HEK293T (cell line): ENCODE measurements at regions not wholly inside any gene's neighbourhood (a gene's known extent, or its start where the extent isn't known, plus 50 kb on each side); places are given as distances from the start of the nearest gene placed in this dataset.
A peak's percentile ranks its signal among the peaks of the same experiment; 100 is the strongest.

Experiments used
- CTCF ChIA-PET: fragments of 350-600 bp; formaldehyde crosslinking; extraction: SDS; loops from one replicate; lab custom pipeline; 2021; ENCODE audit warnings: antibody characterized with exemption, inconsistent platforms; lab: Yijun Ruan, JAX
- POLR2A ChIA-PET: fragments of 350-600 bp; formaldehyde crosslinking; extraction: SDS; loops from one replicate; lab custom pipeline; 2020; ENCODE audit warnings: antibody characterized with exemption, inconsistent platforms; lab: Yijun Ruan, JAX
- DNase-seq: peaks from one replicate; pipeline ENCODE4 v3.0.0; 2012; ENCODE audit warnings: mixed read lengths; ENCODE audit errors: extremely low spot score
- ARNT ChIP-seq: fragments of 450-650 bp; IDR thresholded peaks from 2 replicates; pipeline ENCODE4 v1.6.1; 2017; ENCODE audit warnings: mild to moderate bottlenecking
- BHLHE40 ChIP-seq: fragments of 450-650 bp; IDR thresholded peaks from 2 replicates; pipeline ENCODE4 v1.6.1; 2016; ENCODE audit warnings: mild to moderate bottlenecking, moderate library complexity, borderline replicate concordance
- CTBP1 ChIP-seq: fragments of 450-650 bp; IDR thresholded peaks from 2 replicates; pipeline ENCODE4 v1.6.1; 2016; ENCODE audit warnings: borderline replicate concordance
- ELF4 ChIP-seq: fragments of 450-650 bp; IDR thresholded peaks from 2 replicates; pipeline ENCODE4 v1.6.1; 2017; ENCODE audit warnings: antibody characterized with exemption
- FOXA1 ChIP-seq: fragments of 450-650 bp; IDR thresholded peaks from 2 replicates; pipeline ENCODE4 v1.6.1; 2016; ENCODE audit warnings: mild to moderate bottlenecking
- FOXK2 ChIP-seq: fragments of 450-650 bp; IDR thresholded peaks from 2 replicates; pipeline ENCODE4 v1.6.1; 2016; ENCODE audit warnings: mild to moderate bottlenecking
- FOXM1 ChIP-seq: fragments of 450-650 bp; IDR thresholded peaks from 2 replicates; pipeline ENCODE4 v1.6.1; 2017; ENCODE audit warnings: mild to moderate bottlenecking, borderline replicate concordance
- HDGF ChIP-seq: fragments of 450-650 bp; IDR thresholded peaks from 2 replicates; pipeline ENCODE4 v1.6.1; 2017; ENCODE audit warnings: antibody characterized with exemption, borderline replicate concordance
- L3MBTL2 ChIP-seq: fragments of 450-650 bp; conservative IDR thresholded peaks from 2 replicates; pipeline ENCODE4 v1.6.1; 2016; ENCODE audit warnings: mild to moderate bottlenecking
- LEF1 ChIP-seq: fragments of 450-650 bp; IDR thresholded peaks from 2 replicates; pipeline ENCODE4 v1.6.1; 2017; ENCODE audit warnings: mild to moderate bottlenecking, borderline replicate concordance
- NFRKB ChIP-seq: fragments of 450-650 bp; IDR thresholded peaks from 2 replicates; pipeline ENCODE4 v1.6.1; 2016; ENCODE audit warnings: mild to moderate bottlenecking, moderate library complexity
- PKNOX1 ChIP-seq: fragments of 450-650 bp; IDR thresholded peaks from 2 replicates; pipeline ENCODE4 v1.6.1; 2016
- SP1 ChIP-seq: fragments of 450-650 bp; IDR thresholded peaks from 2 replicates; pipeline ENCODE4 v1.6.1; 2017
- SUZ12 ChIP-seq: fragments of 450-650 bp; IDR thresholded peaks from 2 replicates; pipeline ENCODE4 v1.6.1; 2016; ENCODE audit warnings: mild to moderate bottlenecking
- TARDBP ChIP-seq: fragments of 450-650 bp; IDR thresholded peaks from 2 replicates; pipeline ENCODE4 v1.6.1; 2016
- ZNF384 ChIP-seq: fragments of 450-650 bp; IDR thresholded peaks from 2 replicates; pipeline ENCODE4 v1.6.1; 2016

GRCh38 chr9:105059252-105059651 is 131.3 kb upstream of the ABCA1 start:
- TF ChIP-seq LEF1 (no peak), SUZ12 (no peak), SP1 (no peak), ARNT (no peak), L3MBTL2 (no peak)
- no peak for DNase-seq
- ChIA-PET POLR2A (no interaction called here), CTCF (no interaction called here)

- POLR2A ChIA-PET = no interaction called here
- CTCF ChIA-PET = no interaction called here
- DNase-seq = no peak
- TF ChIP-seq ELF4 = no peak
- no peak for TF ChIP-seq FOXK2
- no peak for TF ChIP-seq FOXM1
- no peak for TF ChIP-seq LEF1
- no peak for TF ChIP-seq FOXA1
- no peak for TF ChIP-seq NFRKB
- no peak for TF ChIP-seq ZNF384
- no peak for TF ChIP-seq BHLHE40
- no peak for TF ChIP-seq L3MBTL2
- TF ChIP-seq SP1 = no peak
- no peak for TF ChIP-seq SUZ12
- no peak for TF ChIP-seq TARDBP
- TF ChIP-seq CTBP1 = no peak
- no peak for TF ChIP-seq HDGF
- no peak for TF ChIP-seq ARNT
- TF ChIP-seq PKNOX1 = no peak
Measured at GRCh38 chr9:105062222-105062855, 134.4 kb upstream of the ABCA1 start.

- POLR2A ChIA-PET = no interaction called here
- DNase-seq = peak; percentile 23
- TF ChIP-seq FOXK2 (no peak), TARDBP (no peak), LEF1 (no peak), SUZ12 (no peak), HDGF (no peak), ARNT (no peak), CTBP1 (no peak), BHLHE40 (no peak), L3MBTL2 (no peak)
- CTCF ChIA-PET = no interaction called here
Measured at GRCh38 chr9:105064248-105065097, 136.5 kb upstream of the ABCA1 start.

GRCh38 chr9:105065098-105066088 is 137.4 kb upstream of the ABCA1 start:
- ChIA-PET POLR2A (no interaction called here), CTCF (interaction anchor here (0.6 kb wide), 2 partner anchors 84 to 599 kb away, joined by 5 to 6 read pairs; no protein-coding TSS in a partner anchor)
- no peak for TF ChIP-seq BHLHE40
- TF ChIP-seq NFRKB = no peak
- no peak for TF ChIP-seq FOXK2
- no peak for TF ChIP-seq FOXA1
- TF ChIP-seq CTBP1 = no peak
- no peak for TF ChIP-seq ELF4
- no peak for TF ChIP-seq PKNOX1
- DNase-seq = no peak

- TF ChIP-seq L3MBTL2 (no peak), ELF4 (no peak), FOXM1 (no peak), PKNOX1 (no peak), HDGF (no peak), ARNT (no peak), BHLHE40 (no peak), CTBP1 (no peak), SUZ12 (no peak), NFRKB (no peak), FOXA1 (no peak), ZNF384 (no peak), TARDBP (no peak)
- DNase-seq = no peak
- ChIA-PET POLR2A (no interaction called here), CTCF (interaction anchor here (0.6 kb wide), 2 partner anchors 10 to 598 kb away, joined by 3 to 5 read pairs; no protein-coding TSS in a partner anchor)
Measured at GRCh38 chr9:105066275-105066865, 138.4 kb upstream of the ABCA1 start.
